Kidney capillary endothelial cell (primary cell): ENCODE measurements at regions not wholly inside any gene's neighbourhood (a gene's known extent, or its start where the extent isn't known, plus 50 kb on each side); places are given as distances from the start of the nearest gene placed in this dataset.

Source experiments
- DNase-seq: peaks from one replicate; pipeline ENCODE4 v3.0.0-alpha.2; 2018; ENCODE audit warnings: low spot score

GRCh38 chr6:14965424-14966075, 280.3 kb upstream of the JARID2 start:
- no peak for DNase-seq

GRCh38 chr6:14966096-14966905, 279.6 kb upstream of the JARID2 start:
- DNase-seq, result no peak

DNA sequence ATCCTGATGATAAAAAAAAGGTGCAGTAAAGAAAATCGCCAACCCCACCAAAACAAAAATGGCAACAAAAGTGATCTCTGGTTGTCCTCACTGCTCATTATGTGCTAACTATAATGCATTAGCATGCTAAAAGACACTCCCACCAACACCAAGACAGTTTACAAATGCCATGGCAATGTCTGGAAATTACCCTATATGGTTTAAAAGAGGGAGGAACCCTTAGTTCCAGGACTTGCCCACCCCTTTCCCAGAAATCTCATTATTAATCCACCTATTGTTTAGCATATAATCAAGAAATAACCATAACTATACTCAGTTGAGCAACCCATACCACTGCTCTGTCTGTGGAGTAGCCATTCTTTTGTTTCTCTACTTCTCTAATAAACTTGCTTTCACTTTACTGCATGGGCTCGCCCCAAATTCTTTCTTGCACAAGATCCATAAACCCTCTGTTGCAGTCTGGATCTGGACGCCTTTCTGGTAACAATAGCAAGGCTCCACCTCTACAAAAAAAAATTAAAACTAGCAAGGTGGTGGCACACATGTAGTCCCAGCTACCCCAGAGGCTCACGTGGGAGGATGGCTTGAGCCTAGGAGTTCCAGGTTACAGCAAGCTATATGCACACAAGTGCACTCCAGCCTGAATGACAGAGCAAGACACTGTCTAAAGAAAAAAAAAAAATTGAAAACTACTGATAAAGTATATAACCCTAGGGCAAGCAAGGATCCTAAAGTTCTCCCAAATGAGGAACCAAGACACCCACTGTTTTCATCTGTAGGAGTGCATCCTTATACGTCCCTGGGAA, 278.8 kb upstream of the JARID2 start:
- DNase-seq, result no peak

DNA sequence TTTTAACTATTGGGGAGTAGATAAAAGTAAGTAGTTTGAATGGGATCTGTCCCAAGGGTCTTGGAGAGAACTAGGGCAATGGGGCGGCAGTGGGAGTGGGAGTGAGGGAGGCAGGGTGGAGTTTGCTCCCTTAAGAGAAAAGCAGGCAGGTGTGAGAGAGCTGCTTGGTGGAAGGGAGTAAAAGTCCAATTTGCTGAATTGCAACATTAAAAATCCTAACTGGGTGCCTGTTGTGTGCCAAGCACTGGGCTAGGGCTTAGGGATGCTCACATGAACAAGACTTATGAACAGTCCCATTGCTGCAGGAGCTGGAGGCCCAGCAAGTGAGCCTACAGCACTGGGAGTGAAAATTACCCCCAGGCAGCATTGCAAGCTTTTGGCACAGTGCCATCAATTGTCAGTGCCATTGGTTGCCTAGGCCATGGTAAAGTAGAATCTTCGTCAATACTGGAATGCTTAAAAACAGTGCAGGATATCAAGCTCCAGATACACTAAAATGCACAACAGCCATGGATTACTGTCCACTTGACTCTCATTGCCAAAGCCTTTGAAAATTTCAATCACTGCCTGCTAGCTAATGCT, 277.7 kb upstream of the JARID2 start:
- DNase-seq, result no peak

DNA sequence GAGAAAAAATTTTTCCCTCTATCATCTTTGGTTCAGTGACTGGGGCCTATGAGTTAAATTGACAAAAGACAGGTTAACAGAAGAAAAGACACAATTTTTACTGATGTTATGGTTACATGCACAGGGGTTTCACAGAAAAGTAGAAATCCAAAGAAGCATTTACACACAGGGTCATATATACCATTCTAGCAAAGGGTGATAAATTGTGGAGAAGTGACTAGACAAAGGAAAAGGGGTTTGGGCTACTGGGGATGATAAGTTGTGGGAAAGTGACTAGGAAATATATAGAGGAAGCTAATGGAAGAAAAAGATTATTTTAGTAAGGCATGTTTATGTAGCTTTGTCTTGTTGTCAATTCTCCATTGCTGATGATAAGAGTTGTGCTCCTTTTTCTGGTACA, 276.7 kb upstream of the JARID2 start:
- no peak for DNase-seq

- no peak for DNase-seq
Observed at GRCh38 chr6:14972379-14973067, 273.3 kb upstream of the JARID2 start.

DNA sequence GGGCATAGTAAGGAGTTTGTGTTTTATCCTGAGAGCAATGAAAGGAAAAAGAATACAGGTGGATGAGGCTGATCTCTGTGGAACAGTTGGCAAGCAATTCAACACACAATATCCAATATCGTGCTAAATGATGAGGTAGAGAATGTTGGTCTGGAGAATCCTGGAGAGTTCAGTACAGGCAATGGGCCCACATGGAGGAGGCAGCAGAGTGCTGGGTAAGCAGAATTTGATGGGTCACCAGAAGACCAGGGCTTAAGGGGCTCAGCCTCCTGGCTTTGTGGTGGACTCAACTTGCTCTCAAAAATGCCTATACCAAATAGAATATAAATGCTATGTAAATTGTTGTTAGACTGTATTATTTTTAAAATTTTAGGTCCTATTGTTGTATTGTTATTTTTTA, 271.5 kb upstream of the JARID2 start:
- DNase-seq, result no peak

- DNase-seq, result no peak
Observed at GRCh38 chr6:14974792-14975470, 270.9 kb upstream of the JARID2 start.

DNA sequence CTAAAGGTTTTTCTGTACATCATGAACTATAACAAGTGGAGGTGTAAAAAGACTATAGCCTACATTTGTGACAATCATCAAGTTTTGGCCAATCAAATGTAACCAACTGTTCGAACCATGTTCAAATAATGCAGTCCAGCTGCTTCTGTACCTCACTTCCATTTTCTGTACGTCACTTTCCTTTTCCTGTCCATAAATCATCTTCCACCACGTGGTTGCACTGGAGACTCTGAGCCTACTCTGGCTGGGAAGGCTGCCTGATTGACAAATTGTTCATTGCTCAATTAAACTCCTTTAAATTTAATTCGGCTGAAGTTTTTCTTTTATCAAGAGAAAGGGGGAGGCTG, 270.4 kb upstream of the JARID2 start:
- peak; percentile 9 for DNase-seq

DNA sequence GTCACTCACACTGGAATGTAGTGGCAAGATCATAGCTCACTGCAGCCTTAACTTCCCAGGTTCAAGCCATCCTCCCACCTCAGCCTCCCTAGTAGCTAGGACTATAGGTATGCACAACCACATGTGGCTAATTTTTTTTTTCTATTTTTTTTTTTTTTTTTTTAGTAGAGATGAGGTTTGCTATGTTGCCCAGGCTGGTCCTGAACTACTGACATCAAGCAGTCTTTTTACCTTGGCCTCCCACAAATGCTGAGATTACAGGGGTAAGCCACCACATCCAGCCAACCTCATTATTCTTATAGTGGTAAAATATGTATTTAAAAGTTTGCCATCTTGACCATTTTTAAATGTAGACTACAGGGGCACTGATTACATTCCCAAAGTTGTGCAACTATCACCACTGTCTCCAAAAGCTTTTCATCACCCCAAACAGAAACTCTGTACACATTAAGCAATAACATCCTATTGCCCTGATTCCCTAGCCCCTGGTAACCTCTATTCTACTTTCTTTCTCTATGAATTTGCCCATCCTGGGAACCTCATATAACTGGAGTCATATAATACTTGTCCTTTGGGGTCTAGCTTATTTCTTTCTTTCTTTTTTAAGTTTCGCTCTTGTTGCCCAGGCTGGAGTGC, 268.0 kb upstream of the JARID2 start:
- no peak for DNase-seq

DNA sequence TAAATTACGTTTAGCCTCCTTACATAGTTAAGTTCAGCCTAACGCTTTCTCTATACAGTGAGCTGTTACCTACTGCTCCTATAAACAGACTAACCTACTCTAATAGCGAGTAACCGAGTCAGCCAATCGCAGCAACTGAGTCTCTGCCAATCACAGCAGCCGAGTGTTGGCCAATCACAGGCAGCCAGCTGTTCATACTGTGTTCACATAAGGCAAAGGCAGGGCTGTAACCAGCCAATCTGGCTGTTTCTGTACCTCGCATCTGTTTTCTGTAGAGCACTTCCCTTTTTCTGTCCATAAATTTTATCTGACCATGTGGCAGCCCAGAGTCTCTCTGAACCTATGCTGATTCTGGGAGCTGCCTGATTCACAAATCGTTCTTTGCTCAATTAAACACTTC, 263.9 kb upstream of the JARID2 start:
- DNase-seq, result no peak

GRCh38 chr6:14983599-14984518, 262.0 kb upstream of the JARID2 start:
- no peak for DNase-seq

GRCh38 chr6:14984519-14984853, 261.4 kb upstream of the JARID2 start:
- no peak for DNase-seq

- no peak for DNase-seq
Observed at GRCh38 chr6:14985366-14985765, 260.5 kb upstream of the JARID2 start.

DNA sequence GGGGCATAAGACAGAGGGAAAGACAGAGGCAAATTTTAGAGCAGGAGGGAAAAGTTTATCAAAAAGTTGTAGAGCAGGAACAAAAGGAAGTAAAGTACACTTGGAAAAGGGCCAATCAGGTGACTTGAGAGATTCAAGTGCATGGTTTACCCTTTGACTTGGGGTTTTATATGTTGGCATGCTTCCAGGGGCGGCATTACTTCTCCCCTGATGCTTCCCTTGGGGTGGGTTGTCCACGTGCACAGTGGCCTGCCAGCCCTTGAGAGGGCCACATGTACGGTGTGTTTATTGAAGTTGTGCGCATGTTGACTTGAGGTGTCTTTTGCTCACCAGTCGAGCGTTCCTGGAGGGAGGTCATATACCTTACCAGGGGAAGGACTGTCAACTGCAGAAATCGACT, 259.5 kb upstream of the JARID2 start:
- no peak for DNase-seq

GRCh38 chr6:14987490-14987889, 258.4 kb upstream of the JARID2 start:
- DNase-seq, result no peak

DNA sequence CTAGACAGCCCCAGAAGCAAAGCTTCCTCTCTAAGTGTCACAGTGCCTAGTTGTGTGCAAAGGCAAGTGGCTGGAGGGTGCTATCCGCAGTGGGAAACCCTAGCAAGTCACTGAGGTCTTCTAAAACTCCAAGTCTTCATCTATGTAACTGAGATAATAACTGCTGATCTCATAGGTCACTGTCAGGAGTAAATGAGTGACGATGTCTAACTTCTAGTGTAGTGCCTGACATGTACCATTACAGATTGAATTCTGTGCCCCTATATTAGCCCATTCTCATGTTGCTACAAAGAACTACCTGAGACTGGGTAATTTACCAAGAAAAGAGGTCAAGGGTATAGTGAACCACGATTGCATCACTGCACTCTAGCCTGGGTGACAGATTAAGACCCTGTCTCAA, 253.5 kb upstream of the JARID2 start:
- DNase-seq, result no peak

DNA sequence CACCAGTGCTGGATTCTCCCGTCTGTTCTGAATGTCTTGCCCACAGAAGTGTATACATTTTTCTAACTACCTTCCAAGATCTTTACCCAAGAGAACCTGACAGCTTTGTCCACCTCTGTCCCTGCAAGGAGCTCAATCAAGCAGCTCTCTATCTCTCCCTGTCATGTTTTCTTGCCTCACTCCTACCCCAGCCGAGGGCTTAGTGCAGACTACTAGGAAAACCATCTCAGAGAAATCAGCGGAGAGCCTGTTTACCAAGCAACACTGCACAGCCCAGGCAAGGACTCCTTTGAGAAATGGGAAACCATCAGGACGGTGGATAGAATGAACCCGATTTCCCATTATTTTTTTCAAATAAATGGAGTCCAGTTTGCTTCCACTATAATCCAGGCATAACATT, 250.7 kb upstream of the JARID2 start:
- DNase-seq, result no peak

- no peak for DNase-seq
Observed at GRCh38 chr6:14995966-14996602, 249.8 kb upstream of the JARID2 start.

DNA sequence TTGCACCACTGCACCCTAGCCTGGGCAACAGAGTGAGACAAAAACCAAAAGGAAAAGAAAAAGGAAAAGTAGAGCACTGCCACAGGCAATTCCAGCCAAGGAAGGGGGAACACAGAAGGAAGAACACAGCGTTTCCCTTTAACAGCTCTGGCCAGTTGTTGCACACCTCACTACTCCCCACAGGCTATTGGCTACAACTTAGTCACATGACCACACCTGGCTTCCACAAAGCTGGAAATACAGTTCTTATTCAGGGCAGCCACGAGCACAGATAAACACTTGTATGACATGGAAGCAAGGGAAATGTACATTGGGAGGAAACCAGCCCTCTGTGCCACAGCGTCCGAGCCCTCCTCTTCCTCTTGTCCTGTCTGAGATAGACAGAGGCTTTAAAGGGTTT, 249.0 kb upstream of the JARID2 start:
- no peak for DNase-seq
